Astrocyte (in vitro differentiated cells and primary cell): ENCODE measurements at regions not wholly inside any gene's neighbourhood (a gene's known extent, or its start where the extent isn't known, plus 50 kb on each side); places are given as distances from the start of the nearest gene placed in this dataset.

Experiments used
- CTCF ChIP-seq: IDR thresholded peaks from 2 replicates; pipeline ENCODE4 v1.5.1; 2011; ENCODE audit warnings: low read depth, mild to moderate bottlenecking, inconsistent platforms, low read length, moderate library complexity; ENCODE audit not compliant: insufficient read depth
- EZH2 ChIP-seq: IDR thresholded peaks from 2 replicates; pipeline ENCODE4 v1.6.1; 2012; ENCODE audit warnings: mild to moderate bottlenecking, low read length, inconsistent platforms; ENCODE audit not compliant: insufficient read depth

DNA sequence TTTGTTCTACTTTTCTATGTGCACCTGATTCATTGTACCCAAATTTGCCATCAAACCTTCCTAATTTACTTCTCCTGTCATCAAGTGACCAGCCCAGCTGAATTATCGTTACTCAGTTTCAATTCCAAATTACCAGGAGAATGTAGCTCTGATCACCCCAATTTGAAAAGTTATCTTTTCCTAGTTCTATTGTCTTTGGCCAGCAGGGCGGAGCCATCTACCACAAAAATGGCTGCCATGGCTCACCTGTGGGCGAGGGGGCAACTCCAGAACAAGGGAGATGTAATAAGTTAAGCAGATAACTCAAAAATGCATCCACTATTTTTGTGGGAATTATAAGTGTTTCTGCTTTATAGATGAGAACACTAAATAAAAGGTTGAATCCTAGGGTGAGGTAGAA, 133.8 kb upstream of the MOCS2 start:
- no peak for TF ChIP-seq CTCF
- TF ChIP-seq EZH2, result no peak
